ENCODE measurements at regions not wholly inside any gene's neighbourhood (a gene's known extent, or its start where the extent isn't known, plus 50 kb on each side); places are given as distances from the start of the nearest gene placed in this dataset.

- TF ChIP-seq POLR2A (IDR thresholded peaks at IDR 0.05) = no peak
- no peak for TF ChIP-seq CTCF (IDR thresholded peaks at IDR 0.05)
These were observed 408.9 kb downstream of the GLUD2 start for GRCh38 chrX:121456315-121456714.
